ENCODE measurements at regions not wholly inside any gene's neighbourhood (a gene's known extent, or its start where the extent isn't known, plus 50 kb on each side); places are given as distances from the start of the nearest gene placed in this dataset.

DNA sequence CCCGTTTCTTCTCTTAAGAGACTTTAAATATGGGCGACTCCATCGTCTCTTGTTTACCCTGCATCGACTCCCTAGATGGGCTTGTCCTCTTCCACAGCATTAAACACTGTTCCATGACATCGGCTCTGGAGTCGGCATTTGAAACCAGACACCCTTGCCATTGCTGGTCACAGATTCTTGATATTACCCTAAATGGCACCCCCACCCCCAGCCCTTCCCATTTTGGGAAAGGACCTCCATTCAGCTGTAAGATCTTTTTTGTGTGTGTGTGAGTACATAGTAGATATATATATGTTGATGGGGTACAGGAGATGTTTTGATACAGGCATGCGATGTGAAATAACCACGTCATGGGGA, 51.1 kb upstream of the SH3PXD2B start:
- no peak overlapping the region for H3K4me3 ChIP-seq (ENCODE audit: low read depth, low read length)
- no peak for DNase-seq (ENCODE audit: low read depth)

DNA sequence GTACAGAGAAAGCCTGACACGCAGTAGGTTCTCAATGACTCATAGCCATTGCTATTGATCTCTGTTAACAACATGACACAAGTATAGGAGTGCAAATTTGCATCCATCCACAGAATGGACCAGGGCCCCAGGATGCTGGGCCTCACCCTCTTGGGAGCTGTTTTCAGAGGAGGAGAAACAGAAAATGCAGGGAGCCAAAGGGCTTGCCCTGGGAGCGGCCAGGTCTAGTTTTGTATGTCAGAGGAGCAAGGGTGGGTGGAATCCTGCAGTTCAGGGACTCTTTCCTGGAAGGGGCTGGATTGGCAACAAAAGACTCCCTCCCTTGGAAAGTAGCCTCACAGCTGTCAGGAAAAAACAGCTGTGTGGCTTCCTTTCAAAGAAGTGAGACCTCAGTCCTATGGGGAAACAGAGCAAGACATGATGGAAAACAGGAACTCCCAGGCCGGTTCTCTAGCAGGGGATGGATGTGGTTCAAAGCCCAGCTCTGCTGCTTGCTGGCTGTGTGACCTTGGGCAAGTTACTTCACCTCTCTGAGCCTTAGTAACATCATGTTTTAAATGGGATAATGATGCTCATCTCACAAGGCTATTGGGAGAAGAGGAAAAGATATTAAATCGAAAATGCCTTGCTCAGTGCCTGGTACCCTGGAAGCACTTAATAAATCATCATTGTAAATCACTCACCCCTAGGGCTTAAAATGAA, 50.5 kb upstream of the SH3PXD2B start:
- H3K4me3 ChIP-seq (ENCODE audit: low read depth, low read length), result no peak overlapping the region
- peak; percentile 4 for DNase-seq (ENCODE audit: low read depth)

DNA sequence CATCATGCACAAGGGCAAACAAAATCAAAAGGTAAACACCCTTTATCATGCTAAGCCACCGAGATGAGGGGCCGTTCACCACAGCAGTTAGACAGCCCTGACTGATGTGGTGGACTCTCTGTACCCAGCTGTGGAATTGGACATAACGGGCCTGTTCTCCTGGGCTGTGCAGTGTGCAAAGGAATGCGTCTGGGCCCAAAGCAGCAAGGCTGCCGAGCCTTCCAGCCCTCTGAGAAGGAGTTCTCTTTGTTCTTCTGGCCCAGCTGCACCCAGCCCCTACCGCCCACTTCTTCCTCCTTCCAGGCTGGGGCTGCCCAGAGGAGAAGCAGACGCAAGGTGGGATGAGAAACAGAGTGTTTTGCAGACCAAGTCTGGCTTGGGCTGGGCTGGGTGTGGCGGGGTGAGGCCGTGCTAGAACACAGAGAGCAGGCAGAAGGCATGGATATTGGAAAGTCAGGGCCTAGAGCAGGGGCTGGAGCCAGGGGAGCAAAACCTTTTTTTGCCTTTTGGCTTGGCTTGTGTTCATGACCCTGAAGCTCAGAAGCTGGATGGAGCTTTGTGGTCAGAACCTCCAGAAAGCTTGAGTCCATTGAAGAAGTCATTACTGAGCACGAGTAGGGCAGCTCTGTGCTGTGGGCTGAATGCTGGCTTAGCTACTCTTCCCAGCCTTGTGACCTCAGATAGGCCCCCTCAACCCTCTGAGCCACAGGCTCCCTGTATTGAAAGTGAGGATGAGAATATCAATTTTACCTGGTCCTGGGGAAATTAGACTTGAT, 49.8 kb upstream of the SH3PXD2B start:
- no peak overlapping the region for H3K4me3 ChIP-seq (ENCODE audit: low read depth, low read length)
- DNase-seq (ENCODE audit: low read depth), result no peak

Data from skeletal muscle cell (primary cell).